ENCODE measurements at regions not wholly inside any gene's neighbourhood (a gene's known extent, or its start where the extent isn't known, plus 50 kb on each side); places are given as distances from the start of the nearest gene placed in this dataset.

DNA sequence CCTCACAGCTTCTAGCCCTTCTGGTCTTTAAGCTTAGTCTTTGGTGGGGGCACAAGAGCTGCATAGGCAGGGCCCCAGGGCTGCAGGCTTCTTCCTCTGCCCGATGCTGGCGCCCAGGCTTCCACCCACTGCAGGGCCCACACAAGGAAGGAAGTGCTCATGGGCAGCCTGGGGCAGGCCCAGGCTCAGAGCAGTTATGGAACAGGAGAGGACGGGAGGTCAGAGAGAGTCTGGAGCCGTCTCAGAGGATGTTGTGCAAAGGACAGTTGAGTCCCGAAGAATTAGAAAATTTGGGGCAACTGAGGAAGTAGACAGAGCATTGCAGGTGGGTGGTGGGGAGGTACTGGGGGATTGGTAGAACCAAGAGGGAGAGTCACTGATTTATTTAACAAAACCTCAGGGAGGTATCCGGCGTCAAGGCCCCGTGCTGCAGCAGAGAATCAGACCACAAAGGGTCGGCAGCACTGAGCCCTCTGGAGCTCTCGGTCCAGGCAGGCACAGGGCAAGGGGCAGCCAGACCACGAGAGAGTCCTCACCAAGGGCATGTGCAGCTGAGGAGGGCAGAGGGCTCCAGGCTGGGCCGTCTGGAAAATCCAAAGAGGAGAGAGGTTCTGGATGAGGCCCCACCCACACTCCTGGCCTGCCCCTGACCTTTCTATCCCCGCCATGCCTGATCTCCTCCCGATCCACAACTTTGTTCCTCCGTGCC is 110.8 kb upstream of the GLI2 start:
- H3K4me3 Mint-ChIP-seq, result no peak overlapping the region
- peaks cover 19% of the 10 kb centered on the region for H3K27me3 Mint-ChIP-seq
- no peak for ATAC-seq (replicated peaks)
- no peaks in the 10 kb centered on the region for H3K4me1 Mint-ChIP-seq
- H3K9me3 Mint-ChIP-seq, result no peaks in the 10 kb centered on the region
- H3K27ac Mint-ChIP-seq, result no peak overlapping the region
- H3K36me3 Mint-ChIP-seq (ENCODE audit: low read depth), result no peaks in the 10 kb centered on the region

GRCh38 chr2:120625865-120626560 is 109.7 kb upstream of the GLI2 start:
- H3K27ac Mint-ChIP-seq, result no peak overlapping the region
- H3K4me3 Mint-ChIP-seq, result no peak overlapping the region
- H3K9me3 Mint-ChIP-seq, result no peaks in the 10 kb centered on the region
- peaks cover 19% of the 10 kb centered on the region for H3K27me3 Mint-ChIP-seq
- no peaks in the 10 kb centered on the region for H3K4me1 Mint-ChIP-seq
- H3K36me3 Mint-ChIP-seq (ENCODE audit: low read depth), result no peaks in the 10 kb centered on the region
- no peak for ATAC-seq (replicated peaks)

- Mint-ChIP-seq H3K4me3 (no peak overlapping the region), H3K36me3 (ENCODE audit: low read depth) (no peaks in the 10 kb centered on the region), H3K4me1 (no peaks in the 10 kb centered on the region), H3K9me3 (no peaks in the 10 kb centered on the region), H3K27ac (no peak overlapping the region), H3K27me3 (peaks cover 19% of the 10 kb centered on the region)
- ATAC-seq (replicated peaks), result no peak
These were observed 109.1 kb upstream of the GLI2 start for GRCh38 chr2:120626566-120626965.

DNA sequence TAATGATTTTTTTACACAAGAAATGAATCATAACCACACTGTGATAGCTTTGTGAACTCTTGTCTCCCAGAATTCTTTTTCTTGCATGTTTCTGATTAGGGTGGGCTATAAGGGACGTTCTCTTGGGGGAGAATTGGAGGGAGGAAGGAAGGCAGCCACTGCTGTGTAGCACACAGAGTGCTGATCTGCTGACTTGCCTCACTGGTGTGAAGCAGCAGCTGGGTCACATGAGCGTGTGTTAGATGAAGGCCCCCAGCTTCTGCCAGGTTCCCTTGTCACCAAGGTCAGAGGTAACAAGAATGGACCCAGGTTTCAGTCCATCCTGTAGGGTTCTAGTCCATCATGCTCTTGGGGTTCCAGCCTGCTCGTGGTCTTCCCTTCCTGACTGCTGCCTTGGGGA is 107.4 kb upstream of the GLI2 start:
- Mint-ChIP-seq H3K4me3 (no peak overlapping the region), H3K36me3 (ENCODE audit: low read depth) (no peaks in the 10 kb centered on the region), H3K27ac (no peak overlapping the region), H3K27me3 (peaks cover 25% of the 10 kb centered on the region), H3K4me1 (no peaks in the 10 kb centered on the region), H3K9me3 (no peaks in the 10 kb centered on the region)
- ATAC-seq (replicated peaks), result no peak

DNA sequence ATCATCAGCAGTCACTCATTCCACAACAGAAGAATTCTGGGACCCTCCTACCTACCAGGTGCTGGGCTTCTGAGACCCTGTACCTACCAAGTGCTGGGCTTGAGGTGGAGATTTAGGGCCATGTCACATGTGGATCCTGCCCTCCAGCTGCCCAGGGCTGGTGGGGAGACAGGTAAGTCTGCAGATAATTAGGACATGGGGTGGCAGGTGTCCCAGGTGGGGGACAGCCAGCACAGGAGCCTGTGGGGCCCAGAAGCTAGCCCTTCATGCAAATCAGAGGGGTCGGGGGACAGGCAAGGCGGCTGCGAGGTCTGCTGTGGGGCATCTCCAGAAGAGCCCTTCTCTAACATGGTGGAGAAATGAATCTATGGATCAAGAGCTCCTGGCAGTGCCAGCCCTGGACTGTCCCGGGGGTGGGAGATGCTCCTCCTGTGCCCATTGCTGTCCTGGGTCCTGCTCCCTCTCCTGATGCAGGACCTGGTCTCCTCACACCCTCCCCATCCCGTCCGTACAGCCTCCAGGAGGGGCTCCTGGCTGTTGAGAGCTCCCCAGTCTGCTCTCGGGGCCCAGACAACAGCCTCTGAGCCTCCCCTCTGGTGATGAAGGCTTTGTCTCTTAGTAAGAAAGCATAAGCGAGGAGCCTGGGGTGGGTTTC is 106.3 kb upstream of the GLI2 start:
- H3K27ac Mint-ChIP-seq, result no peak overlapping the region
- no peak for ATAC-seq (replicated peaks)
- H3K27me3 Mint-ChIP-seq, result peaks cover 25% of the 10 kb centered on the region
- H3K9me3 Mint-ChIP-seq, result no peaks in the 10 kb centered on the region
- H3K36me3 Mint-ChIP-seq (ENCODE audit: low read depth), result no peaks in the 10 kb centered on the region
- H3K4me1 Mint-ChIP-seq, result no peaks in the 10 kb centered on the region
- no peak overlapping the region for H3K4me3 Mint-ChIP-seq

DNA sequence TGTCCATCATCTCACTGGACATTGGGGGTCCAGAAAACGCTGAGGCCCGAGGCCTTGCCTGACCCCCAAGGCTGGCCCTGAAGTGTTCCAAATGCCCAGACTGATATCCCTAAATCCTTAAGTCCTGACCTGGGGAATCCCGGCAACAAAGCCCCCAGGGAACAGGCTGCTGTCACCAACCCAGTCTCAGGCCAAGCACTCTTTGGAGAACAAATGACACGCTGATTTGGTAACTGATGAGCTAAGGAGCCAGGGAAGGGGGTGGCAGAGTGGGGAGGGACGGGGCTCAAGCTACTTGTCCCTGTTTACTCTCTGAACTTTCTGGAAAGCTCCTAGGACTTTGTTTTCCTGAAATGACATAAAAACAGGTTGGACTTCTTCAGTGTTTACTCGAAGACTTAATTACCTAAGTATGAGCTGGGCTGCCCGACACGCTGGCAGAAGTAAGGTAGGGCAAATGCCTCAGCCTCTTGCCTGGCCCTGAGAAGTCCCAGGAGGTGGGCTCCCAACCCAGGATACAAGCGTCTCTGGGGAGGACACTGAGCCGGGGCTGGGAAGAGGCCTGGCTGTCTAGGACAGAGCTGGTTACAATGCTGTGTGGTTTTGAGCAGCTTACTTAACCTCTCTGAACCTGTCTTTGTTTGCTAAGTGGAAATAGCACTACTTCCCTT is 105.5 kb upstream of the GLI2 start:
- Mint-ChIP-seq H3K4me3 (no peak overlapping the region), H3K4me1 (no peaks in the 10 kb centered on the region), H3K27ac (no peak overlapping the region), H3K36me3 (ENCODE audit: low read depth) (no peaks in the 10 kb centered on the region), H3K9me3 (no peaks in the 10 kb centered on the region), H3K27me3 (peaks cover 25% of the 10 kb centered on the region)
- no peak for ATAC-seq (replicated peaks)

- Mint-ChIP-seq H3K4me1 (no peaks in the 10 kb centered on the region), H3K36me3 (ENCODE audit: low read depth) (no peaks in the 10 kb centered on the region), H3K27ac (no peak overlapping the region), H3K9me3 (no peaks in the 10 kb centered on the region), H3K4me3 (no peak overlapping the region), H3K27me3 (peaks cover 21% of the 10 kb centered on the region)
- ATAC-seq (replicated peaks), result no peak
These were observed 104.4 kb upstream of the GLI2 start for GRCh38 chr2:120631236-120631635.

DNA sequence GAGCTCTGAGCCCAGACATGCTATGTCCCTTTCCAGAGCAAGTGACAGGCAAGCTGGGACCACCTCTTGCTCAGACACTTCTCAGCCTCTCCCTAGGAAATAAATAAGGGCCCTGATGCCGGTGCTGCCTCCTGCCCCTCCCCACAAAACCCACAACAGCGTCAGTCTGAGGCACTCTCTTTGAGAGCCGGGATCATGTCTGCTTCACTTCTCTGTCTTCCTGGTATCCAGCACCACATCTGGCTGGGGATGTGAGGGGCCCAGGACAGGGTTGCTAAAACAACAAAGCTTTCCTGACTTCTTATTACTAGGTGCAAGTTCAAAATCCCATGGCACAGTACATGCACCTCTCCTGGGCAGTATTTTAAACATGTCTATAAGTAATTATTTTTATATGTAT is 103.9 kb upstream of the GLI2 start:
- Mint-ChIP-seq H3K4me3 (no peak overlapping the region), H3K4me1 (no peaks in the 10 kb centered on the region), H3K36me3 (ENCODE audit: low read depth) (no peaks in the 10 kb centered on the region), H3K27ac (no peak overlapping the region), H3K9me3 (no peaks in the 10 kb centered on the region), H3K27me3 (peaks cover 19% of the 10 kb centered on the region)
- no peak for ATAC-seq (replicated peaks)

- no peaks in the 10 kb centered on the region for H3K4me1 Mint-ChIP-seq
- H3K36me3 Mint-ChIP-seq (ENCODE audit: low read depth), result no peaks in the 10 kb centered on the region
- no peak overlapping the region for H3K4me3 Mint-ChIP-seq
- H3K9me3 Mint-ChIP-seq, result no peaks in the 10 kb centered on the region
- no peak overlapping the region for H3K27ac Mint-ChIP-seq
- ATAC-seq (replicated peaks), result no peak
- H3K27me3 Mint-ChIP-seq, result peaks cover 19% of the 10 kb centered on the region
These were observed 102.6 kb upstream of the GLI2 start for GRCh38 chr2:120632796-120633646.

- Mint-ChIP-seq H3K27me3 (peaks cover 16% of the 10 kb centered on the region), H3K4me3 (no peak overlapping the region), H3K9me3 (no peaks in the 10 kb centered on the region), H3K36me3 (ENCODE audit: low read depth) (no peaks in the 10 kb centered on the region), H3K27ac (no peak overlapping the region), H3K4me1 (no peaks in the 10 kb centered on the region)
- ATAC-seq (replicated peaks), result no peak
These were observed 101.1 kb upstream of the GLI2 start for GRCh38 chr2:120634533-120634932.

- ATAC-seq (replicated peaks), result no peak
- Mint-ChIP-seq H3K4me1 (no peaks in the 10 kb centered on the region), H3K36me3 (ENCODE audit: low read depth) (no peaks in the 10 kb centered on the region), H3K27me3 (peaks cover 16% of the 10 kb centered on the region), H3K9me3 (no peaks in the 10 kb centered on the region), H3K4me3 (no peak overlapping the region), H3K27ac (no peak overlapping the region)
These were observed 100.5 kb upstream of the GLI2 start for GRCh38 chr2:120635146-120635545.

DNA sequence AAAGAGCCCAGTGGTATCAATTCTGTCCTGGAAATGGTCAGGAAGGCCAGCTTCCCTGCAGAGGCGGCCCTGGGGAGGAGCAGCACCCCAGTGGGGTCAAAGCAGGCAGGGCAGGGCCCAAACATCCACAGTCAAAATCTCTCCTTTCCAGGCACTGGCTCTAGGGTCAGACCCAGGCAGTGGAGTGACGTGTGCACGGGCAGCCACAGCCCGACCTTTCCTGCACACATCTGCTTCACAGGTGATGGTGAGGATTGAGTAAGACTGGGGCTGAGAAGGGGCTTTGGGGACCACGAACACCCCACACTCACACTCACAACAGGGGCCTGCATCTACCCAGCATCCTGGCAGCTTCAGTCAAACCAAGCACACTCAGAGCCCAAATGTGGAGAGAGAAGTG is 97.8 kb upstream of the GLI2 start:
- peaks cover 14% of the 10 kb centered on the region for H3K27me3 Mint-ChIP-seq
- H3K4me3 Mint-ChIP-seq, result no peak overlapping the region
- H3K9me3 Mint-ChIP-seq, result no peaks in the 10 kb centered on the region
- no peak for ATAC-seq (replicated peaks)
- no peaks in the 10 kb centered on the region for H3K36me3 Mint-ChIP-seq (ENCODE audit: low read depth)
- H3K4me1 Mint-ChIP-seq, result no peaks in the 10 kb centered on the region
- H3K27ac Mint-ChIP-seq, result no peak overlapping the region

DNA sequence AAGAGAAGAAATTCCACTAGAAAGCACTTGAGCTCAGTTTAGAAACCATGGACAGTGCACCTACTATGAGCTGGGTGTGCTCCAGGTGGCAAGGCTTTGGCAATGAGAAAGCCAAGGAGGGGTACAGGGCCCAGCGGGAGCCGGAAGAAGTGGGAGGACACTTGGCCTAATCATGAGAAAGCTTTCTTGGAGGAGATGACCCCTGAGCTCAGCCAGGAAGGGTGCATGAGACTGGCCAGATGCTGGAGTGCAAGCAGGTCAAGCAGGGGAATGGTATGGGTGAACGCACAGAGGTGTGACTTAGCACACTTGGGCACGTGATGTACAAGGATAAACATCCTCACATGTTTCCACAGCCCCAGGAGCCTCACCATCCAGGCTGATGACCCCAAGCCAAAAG is 97.2 kb upstream of the GLI2 start:
- Mint-ChIP-seq H3K27ac (no peak overlapping the region), H3K27me3 (peaks cover 14% of the 10 kb centered on the region), H3K4me3 (no peak overlapping the region), H3K36me3 (ENCODE audit: low read depth) (no peaks in the 10 kb centered on the region), H3K9me3 (no peaks in the 10 kb centered on the region), H3K4me1 (no peaks in the 10 kb centered on the region)
- ATAC-seq (replicated peaks), result no peak

- Mint-ChIP-seq H3K4me1 (no peaks in the 10 kb centered on the region), H3K27me3 (peaks cover 13% of the 10 kb centered on the region), H3K27ac (no peak overlapping the region), H3K4me3 (no peak overlapping the region), H3K36me3 (ENCODE audit: low read depth) (no peaks in the 10 kb centered on the region), H3K9me3 (no peaks in the 10 kb centered on the region)
- no peak for ATAC-seq (replicated peaks)
These were observed 94.3 kb upstream of the GLI2 start for GRCh38 chr2:120641366-120641771.

Data from activated T-helper 17 cell treated with anti-CD3 and anti-CD28 coated beads, Interleukin-2, amount 50 U/mL, for 72 hours (primary cell).